Testis (tissue), 2 donors: ENCODE measurements at regions not wholly inside any gene's neighbourhood (a gene's known extent, or its start where the extent isn't known, plus 50 kb on each side); places are given as distances from the start of the nearest gene placed in this dataset.

Experiments
- DNase-seq: peaks from one replicate; pipeline ENCODE4 v3.0.0-alpha.2; 2019
- H3K27ac ChIP-seq, 2 donors: fragments of 200-600 bp; sonication (generic); one replicate each; pipeline ENCODE4 v1.5.1; 2019
- H3K27me3 ChIP-seq: fragments of 200-600 bp; sonication (generic); one replicate; pipeline ENCODE4 v1.5.1; 2019
- H3K36me3 ChIP-seq: fragments of 200-600 bp; sonication (generic); one replicate; pipeline ENCODE4 v1.5.1; 2017; ENCODE audit warnings: low read depth; ENCODE audit errors: missing control alignments
- H3K4me1 ChIP-seq: fragments of 200-600 bp; sonication (generic); one replicate; pipeline ENCODE4 v1.5.1; 2019
- H3K4me3 ChIP-seq, 2 donors: fragments of 200-600 bp; sonication (generic); one replicate each; pipeline ENCODE4 v1.5.1; 2017 to 2019
- H3K9me3 ChIP-seq: fragments of 200-600 bp; sonication (generic); one replicate; pipeline ENCODE4 v1.5.1; 2017
- CTCF ChIP-seq, 3 experiments: fragments of 450-650 bp in 2 of 3; fragments of 200-600 bp in 1 of 3; sonication (generic) in 1 of 3; IDR thresholded peaks; one replicate each; pipeline ENCODE4 v1.5.1; 2016 to 2019; ENCODE audit warnings: antibody characterized with exemption in 3 of 3, mild to moderate bottlenecking in 2 of 3, moderate library complexity in 1 of 3
- POLR2A ChIP-seq: fragments of 450-650 bp; IDR thresholded peaks from one replicate; pipeline ENCODE4 v1.6.1; 2017; ENCODE audit warnings: antibody characterized with exemption, mild to moderate bottlenecking, moderate library complexity
- WGBS, 2 donors: methylation state at CpG; one replicate each; pipeline ENCODE4 v1.1.5; 2018; 5-methylcytosine and 5-hydroxymethylcytosine counted together
- intact Hi-C: fragments of 100-400 bp; cut with DNase I; formaldehyde crosslinking; loops from one replicate; pipeline ENCODE4 v1.15.1; 2023; ENCODE audit warnings: low total_unique reads

- DNase-seq: no peak
- 76 to 84% methylated on average over 2 of the region's 2 CpGs for WGBS, 2 donors
- no peak overlapping the region for H3K4me3 ChIP-seq
- no peak for TF ChIP-seq CTCF (IDR thresholded peaks at IDR 0.05)
- no peak for TF ChIP-seq POLR2A
- no peaks in the 10 kb centered on the region for H3K27me3 ChIP-seq
- H3K9me3 ChIP-seq: no peaks in the 10 kb centered on the region
- no peaks in the 10 kb centered on the region for H3K36me3 ChIP-seq
- intact Hi-C loops: no loop called here
- no peak overlapping the region for H3K27ac ChIP-seq
- no peaks in the 10 kb centered on the region for H3K4me1 ChIP-seq
These were observed 468.0 kb upstream of the SPHKAP start for GRCh38 chr2:228649447-228649846.

- Histone ChIP-seq H3K9me3 (no peaks in the 10 kb centered on the region), H3K4me3 (no peak overlapping the region), H3K27ac (no peak overlapping the region), H3K27me3 (no peaks in the 10 kb centered on the region), H3K4me1 (no peaks in the 10 kb centered on the region), H3K36me3 (no peaks in the 10 kb centered on the region)
- TF ChIP-seq POLR2A (no peak), CTCF (IDR thresholded peaks at IDR 0.05) (no peak)
- no peak for DNase-seq
- WGBS, 2 donors: 95 to 98% methylated on average over 2 of the region's 2 CpGs
- intact Hi-C loops: no loop called here
These were observed 467.1 kb upstream of the SPHKAP start for GRCh38 chr2:228648541-228648940.

- no peaks in the 10 kb centered on the region for H3K4me1 ChIP-seq
- H3K36me3 ChIP-seq: no peaks in the 10 kb centered on the region
- WGBS, 2 donors: 93 to 95% methylated on average over 1 of the region's 1 CpG
- TF ChIP-seq CTCF (IDR thresholded peaks at IDR 0.05) (no peak), POLR2A (no peak)
- no peak overlapping the region for H3K4me3 ChIP-seq
- no peaks in the 10 kb centered on the region for H3K9me3 ChIP-seq
- H3K27me3 ChIP-seq: no peaks in the 10 kb centered on the region
- no peak overlapping the region for H3K27ac ChIP-seq
- no peak for DNase-seq
- intact Hi-C loops: no loop called here
These were observed 464.6 kb upstream of the SPHKAP start for GRCh38 chr2:228646061-228646460.

GRCh38 chr2:228644199-228644598 is 462.7 kb upstream of the SPHKAP start:
- intact Hi-C loops: no loop called here
- no peak overlapping the region for H3K4me3 ChIP-seq
- WGBS, 2 donors: 29 to 43% methylated on average over 2 of the region's 2 CpGs
- H3K36me3 ChIP-seq: no peaks in the 10 kb centered on the region
- no peak for DNase-seq
- no peaks in the 10 kb centered on the region for H3K27me3 ChIP-seq
- no peaks in the 10 kb centered on the region for H3K4me1 ChIP-seq
- no peak overlapping the region for H3K27ac ChIP-seq
- TF ChIP-seq CTCF (IDR thresholded peaks at IDR 0.05) (no peak), POLR2A (no peak)
- H3K9me3 ChIP-seq: no peaks in the 10 kb centered on the region

- H3K4me3 ChIP-seq: no peak overlapping the region
- 62 to 67% methylated on average over 2 of the region's 2 CpGs for WGBS, 2 donors
- intact Hi-C loops: no loop called here
- no peaks in the 10 kb centered on the region for H3K4me1 ChIP-seq
- H3K36me3 ChIP-seq: no peaks in the 10 kb centered on the region
- no peak for TF ChIP-seq POLR2A
- TF ChIP-seq CTCF (IDR thresholded peaks at IDR 0.05): no peak
- H3K27me3 ChIP-seq: no peaks in the 10 kb centered on the region
- H3K9me3 ChIP-seq: no peaks in the 10 kb centered on the region
- no peak overlapping the region for H3K27ac ChIP-seq
- DNase-seq: peak; percentile 15
These were observed 461.4 kb upstream of the SPHKAP start for GRCh38 chr2:228642861-228643260.
